ENCODE measurements at regions not wholly inside any gene's neighbourhood (a gene's known extent, or its start where the extent isn't known, plus 50 kb on each side); places are given as distances from the start of the nearest gene placed in this dataset.
"Not testable (repeated sequence)": the region's sequence is repeated elsewhere in the genome, so short reads cannot be mapped to it uniquely, and the experiment has no call there.

- DNase-seq = not testable (repeated sequence)
Measured at GRCh38 chr3:197459571-197459970, 96.2 kb downstream of the BDH1 start.

GRCh38 chr3:197458906-197459470, 96.8 kb downstream of the BDH1 start:
- no peak for DNase-seq

- DNase-seq = no peak
Measured at GRCh38 chr3:197458179-197458707, 97.5 kb downstream of the BDH1 start.

GRCh38 chr3:197456261-197457091, 99.3 kb downstream of the BDH1 start:
- peak; percentile 77 for DNase-seq

DNA sequence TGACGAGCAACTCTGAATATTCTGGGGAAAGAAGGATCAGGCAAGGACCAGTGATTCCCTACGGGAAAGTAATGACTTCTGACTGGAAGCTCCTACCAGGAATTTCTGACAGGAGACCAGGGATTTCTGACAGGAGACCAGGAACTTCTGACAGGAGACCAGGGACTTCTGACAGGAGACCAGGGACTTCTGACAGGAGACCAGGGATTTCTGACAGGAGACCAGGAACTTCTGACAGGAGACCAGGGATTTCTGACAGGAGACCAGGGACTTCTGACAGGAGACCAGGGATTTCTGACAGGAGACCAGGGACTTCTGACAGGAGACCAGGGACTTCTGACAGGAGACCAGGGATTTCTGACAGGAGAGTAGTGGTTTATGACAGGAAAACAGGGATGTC, 100.9 kb downstream of the BDH1 start:
- DNase-seq = not testable (repeated sequence)

DNA sequence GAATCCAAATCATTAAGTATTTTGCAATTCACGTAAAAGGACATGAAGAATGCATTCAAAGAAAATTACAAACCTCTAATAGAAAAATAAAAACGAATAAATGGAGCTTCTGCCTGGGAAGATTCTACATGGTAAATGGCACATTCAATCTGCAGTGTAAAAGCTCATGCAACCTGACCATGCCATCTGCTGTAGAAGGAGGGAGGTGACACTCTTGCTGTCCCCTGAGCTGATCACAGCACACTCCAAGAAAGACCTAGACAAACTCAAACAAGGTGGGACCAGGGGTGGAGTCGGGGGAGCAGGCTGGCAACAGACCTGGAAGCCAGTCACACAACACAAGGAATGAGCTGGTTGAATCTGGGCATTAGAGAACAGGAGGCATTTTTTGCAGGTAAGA, 101.8 kb downstream of the BDH1 start:
- no peak for DNase-seq

DNA sequence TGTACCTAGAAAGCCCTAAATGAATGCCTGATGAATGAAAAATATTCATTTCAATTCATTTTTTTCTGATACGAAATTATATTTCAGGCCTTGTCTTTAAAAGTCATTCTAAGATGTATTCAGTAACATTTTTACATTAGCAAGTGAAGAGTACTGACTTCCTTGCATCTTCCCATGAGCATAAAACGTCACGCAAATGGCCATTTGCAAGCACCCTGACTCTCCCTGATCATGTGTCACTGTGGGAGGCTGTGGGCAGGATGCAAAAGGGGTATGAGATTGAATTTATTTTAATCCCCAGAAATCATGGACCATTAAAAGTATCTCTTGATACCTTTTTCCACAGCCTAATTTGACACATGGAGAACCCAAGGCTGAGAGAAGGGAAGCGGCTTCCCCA, 105.0 kb downstream of the BDH1 start:
- no peak for DNase-seq

- DNase-seq = no peak
Measured at GRCh38 chr3:197450308-197450707, 105.5 kb downstream of the BDH1 start.

DNA sequence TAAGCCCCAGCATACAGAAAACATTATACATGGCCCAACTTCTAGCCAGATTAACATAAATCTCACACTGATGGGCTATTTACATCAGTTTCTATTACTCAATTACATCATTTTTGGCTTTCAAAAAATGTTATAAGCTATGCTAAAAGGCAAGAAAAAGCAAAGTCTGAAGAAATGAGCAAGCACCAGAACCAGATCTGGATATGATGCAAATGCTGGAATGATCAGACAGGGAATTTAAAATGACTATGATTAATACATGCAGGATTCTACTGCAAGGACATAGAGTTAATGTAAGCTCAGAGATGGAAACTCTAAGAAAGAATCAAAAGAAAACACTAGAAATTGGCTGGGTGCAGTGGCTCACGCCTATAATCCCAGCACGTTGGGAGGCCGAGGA, 106.6 kb downstream of the BDH1 start:
- not testable (repeated sequence) for DNase-seq

- peak; percentile 77 for DNase-seq
Measured at GRCh38 chr3:197447781-197448180, 108.0 kb downstream of the BDH1 start.

GRCh38 chr3:197447057-197447456, 108.7 kb downstream of the BDH1 start:
- no peak for DNase-seq

GRCh38 chr3:197446700-197447056, 109.1 kb downstream of the BDH1 start:
- no peak for DNase-seq

- DNase-seq = no peak
Measured at GRCh38 chr3:197445896-197446699, 109.7 kb downstream of the BDH1 start.

DNA sequence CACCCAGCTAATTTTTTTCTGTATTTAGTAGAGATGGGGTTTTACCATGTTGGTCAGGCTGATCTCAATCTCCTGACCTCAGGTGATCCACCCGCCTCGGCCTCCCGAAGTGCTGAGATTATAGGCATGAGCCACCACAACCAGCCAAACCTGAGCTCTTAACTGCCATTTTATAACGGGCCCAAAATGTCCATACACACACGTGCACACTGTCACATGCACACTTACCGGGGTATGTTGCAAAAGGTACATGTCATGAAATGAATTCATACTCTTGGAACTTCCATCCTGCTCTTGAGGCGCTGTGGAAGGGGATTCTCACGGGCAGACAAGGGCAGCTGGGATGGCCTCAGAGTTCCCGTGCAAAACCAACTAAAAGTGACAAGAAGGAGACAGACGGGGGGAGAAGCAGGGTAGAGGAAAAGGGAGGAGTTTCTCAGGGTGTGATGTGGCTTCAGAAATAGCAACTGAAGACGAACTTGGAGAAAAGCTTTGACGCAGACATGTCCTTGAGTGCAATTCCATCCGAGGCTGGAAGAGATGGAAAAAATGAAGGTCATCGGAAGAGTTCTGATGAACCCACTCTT, 110.9 kb downstream of the BDH1 start:
- DNase-seq = no peak

GRCh38 chr3:197443506-197443905, 112.3 kb downstream of the BDH1 start:
- no peak for DNase-seq

- no peak for DNase-seq
Measured at GRCh38 chr3:197440717-197441303, 115.0 kb downstream of the BDH1 start.

- no peak for DNase-seq
Measured at GRCh38 chr3:197438906-197439305, 116.9 kb downstream of the BDH1 start.

DNA sequence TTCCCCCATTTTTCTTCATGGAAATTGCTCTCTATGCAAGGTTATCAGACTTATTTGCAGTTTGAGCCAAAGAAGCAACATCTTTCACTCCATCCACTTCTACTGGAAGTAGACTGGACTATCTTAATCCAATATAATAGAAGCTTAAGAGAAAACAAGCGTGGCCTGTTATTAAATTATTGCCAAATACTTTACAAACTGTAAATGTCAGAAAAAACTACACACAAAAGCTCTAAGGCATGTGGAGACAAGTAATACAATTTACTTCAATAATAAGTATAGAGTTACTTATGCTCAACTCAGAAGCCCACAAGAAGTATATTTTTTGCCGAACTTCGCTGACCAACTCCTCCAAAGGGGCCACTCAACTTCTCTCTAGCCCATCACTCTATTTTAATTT, 120.3 kb downstream of the BDH1 start:
- no peak for DNase-seq

- DNase-seq = no peak
Measured at GRCh38 chr3:197434830-197435229, 120.9 kb downstream of the BDH1 start.

GRCh38 chr3:197432384-197433127, 123.2 kb downstream of the BDH1 start:
- no peak for DNase-seq

GRCh38 chr3:197431346-197431910, 124.3 kb downstream of the BDH1 start:
- DNase-seq = no peak

GRCh38 chr3:197430934-197431333, 124.8 kb downstream of the BDH1 start:
- peak; percentile 16 for DNase-seq
